T47D (cell line): ENCODE measurements at regions not wholly inside any gene's neighbourhood (a gene's known extent, or its start where the extent isn't known, plus 50 kb on each side); places are given as distances from the start of the nearest gene placed in this dataset.
"Not testable (repeated sequence)": the region's sequence is repeated elsewhere in the genome, so short reads cannot be mapped to it uniquely, and the experiment has no call there.

ENCODE experiments used
- DNase-seq, 2 experiments: peaks; one replicate each; pipeline versions ENCODE4 v3.0.0 to v3.0.0-alpha.2; 2011 to 2012; ENCODE audit warnings: low read depth in 1 of 2, low spot score in 1 of 2
- JUND ChIP-seq: IDR thresholded peaks from 2 replicates; pipeline ENCODE4 v1.6.1; 2012; ENCODE audit warnings: low read depth
- in situ Hi-C: cut with HindIII; loops from 2 replicates; pipeline ENCODE4 v1.10.0; 2016; ENCODE audit warnings: low sequenced_read_pairs, low pct_unique_long_range_greater_than_20kb

DNA sequence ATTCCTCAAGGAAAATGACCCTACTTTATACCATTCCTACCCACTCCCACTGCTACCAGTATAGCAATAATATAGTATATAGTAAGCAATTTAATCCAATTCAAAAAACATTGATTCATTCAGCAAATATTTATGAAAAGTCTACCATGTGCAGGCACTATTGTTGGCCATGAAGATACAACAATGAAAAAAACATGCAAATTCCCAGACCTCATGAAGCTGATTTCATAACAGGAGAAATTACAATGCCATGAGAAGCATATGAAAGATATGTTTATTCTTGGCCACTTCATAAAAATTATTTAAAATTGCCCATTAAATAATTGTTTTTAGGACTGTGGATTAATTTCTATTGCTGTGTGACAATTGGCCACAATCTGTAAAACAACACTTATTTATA, 315.8 kb upstream of the COL8A1 start:
- no peak for TF ChIP-seq JUND
- in situ Hi-C loops, result no loop called here
- DNase-seq, result no peak

- no peak for DNase-seq
- in situ Hi-C loops, result no loop called here
- TF ChIP-seq JUND, result no peak
Observed at GRCh38 chr3:99321261-99321660, 317.1 kb upstream of the COL8A1 start.

DNA sequence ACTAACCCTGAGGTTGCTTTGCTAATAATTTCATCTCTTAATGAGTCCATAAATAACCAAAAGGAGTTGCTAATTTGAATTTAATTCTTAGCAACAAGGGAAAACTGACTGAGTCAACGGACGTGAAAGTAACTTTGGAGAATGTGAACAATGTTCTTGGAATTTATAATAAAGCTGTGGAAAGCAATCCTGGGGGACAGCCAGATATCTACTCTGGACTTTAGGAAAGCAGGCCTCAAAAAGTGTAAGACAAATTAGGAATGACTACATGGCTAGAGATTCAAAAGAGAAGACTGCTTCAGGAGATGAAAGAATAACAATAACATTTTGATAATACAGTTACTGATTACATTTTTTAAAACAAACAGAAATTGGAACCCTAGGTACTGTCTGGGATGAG, 318.4 kb upstream of the COL8A1 start:
- no peak for DNase-seq
- in situ Hi-C loops, result no loop called here
- TF ChIP-seq JUND, result no peak

GRCh38 chr3:99319450-99319849, 318.9 kb upstream of the COL8A1 start:
- no peak for DNase-seq
- in situ Hi-C loops, result no loop called here

DNA sequence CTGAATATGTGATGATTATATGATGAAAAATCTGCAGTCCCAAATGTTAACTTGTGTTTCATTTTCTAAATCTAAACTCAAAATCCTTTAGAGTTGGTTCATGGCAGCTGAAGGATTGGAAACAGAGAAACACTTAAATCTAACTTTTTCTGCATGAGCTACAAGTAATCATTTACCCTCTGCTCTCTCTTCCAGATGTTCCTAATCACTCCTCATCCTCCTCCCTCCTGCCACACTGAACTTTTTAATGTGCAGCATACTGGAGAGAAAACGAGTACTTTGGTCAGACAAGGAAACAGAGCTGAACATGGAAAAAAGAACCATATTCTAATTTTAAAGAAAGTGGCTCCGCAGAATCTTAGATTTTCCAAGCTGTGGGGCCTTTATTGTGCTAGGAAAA, 321.2 kb upstream of the COL8A1 start:
- no peak for DNase-seq
- in situ Hi-C loops, result no loop called here
- no peak for TF ChIP-seq JUND

More at GRCh38 chr3:99319450-99319849, 318.9 kb upstream of the COL8A1 start:
- no peak for TF ChIP-seq JUND

DNA sequence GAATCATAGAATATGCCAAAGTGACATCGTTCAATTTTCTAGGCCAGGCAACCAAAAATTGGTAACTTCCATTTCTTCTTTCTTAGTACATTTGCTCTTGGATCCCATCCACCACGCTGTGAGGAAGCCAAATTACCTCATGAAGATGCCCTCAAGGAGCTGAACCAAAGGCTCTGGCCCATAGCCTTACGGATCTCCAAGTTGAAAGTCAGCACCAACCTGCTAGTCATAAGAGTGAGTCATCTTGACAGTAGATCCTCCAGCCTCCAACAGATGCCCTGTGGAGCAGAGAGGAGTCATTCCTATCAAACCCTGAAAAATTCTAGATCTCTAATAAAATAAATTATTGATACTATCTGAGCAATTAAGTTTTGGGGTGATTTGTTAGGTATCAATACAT, 322.5 kb upstream of the COL8A1 start:
- DNase-seq, result no peak
- no peak for TF ChIP-seq JUND
- in situ Hi-C loops, result no loop called here

DNA sequence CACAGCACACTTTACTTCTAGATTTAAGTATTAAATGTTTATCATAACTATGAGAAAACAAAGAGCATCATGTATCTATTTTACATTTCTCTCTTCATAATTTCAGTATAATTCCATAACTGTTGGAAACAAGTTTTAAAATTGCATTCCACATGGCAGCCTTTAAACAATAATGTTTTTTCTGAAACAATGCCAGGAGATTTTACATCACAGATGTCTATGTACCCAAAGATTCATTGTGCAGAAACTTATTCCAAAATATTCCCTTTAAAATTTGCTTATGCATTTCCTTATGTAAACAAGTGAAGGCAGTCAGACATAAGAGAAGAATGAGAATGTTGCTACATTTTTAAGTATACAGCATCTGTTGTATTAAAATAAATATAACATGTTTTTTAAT, 324.9 kb upstream of the COL8A1 start:
- DNase-seq, result no peak
- in situ Hi-C loops, result no loop called here
- no peak for TF ChIP-seq JUND

DNA sequence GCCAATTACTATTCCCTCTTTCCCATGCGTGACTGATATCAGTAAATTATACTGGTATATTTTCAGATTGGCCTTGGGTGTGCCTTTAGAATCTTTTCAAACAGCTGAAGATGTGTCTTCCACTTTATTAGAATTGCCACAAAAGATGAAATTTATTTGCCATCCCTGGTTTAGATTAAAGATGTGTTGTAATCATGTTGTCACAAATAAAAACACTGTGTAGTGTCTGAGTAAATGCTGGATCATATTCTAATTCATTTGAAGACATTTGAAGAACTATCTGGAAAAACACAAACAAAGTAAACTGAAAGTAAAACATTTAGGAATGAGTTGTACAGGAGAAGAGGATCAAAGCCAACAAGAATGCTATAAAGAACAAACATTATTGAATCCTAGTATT, 339.7 kb upstream of the COL8A1 start:
- no peak for DNase-seq
- TF ChIP-seq JUND, result no peak
- in situ Hi-C loops, result no loop called here

DNA sequence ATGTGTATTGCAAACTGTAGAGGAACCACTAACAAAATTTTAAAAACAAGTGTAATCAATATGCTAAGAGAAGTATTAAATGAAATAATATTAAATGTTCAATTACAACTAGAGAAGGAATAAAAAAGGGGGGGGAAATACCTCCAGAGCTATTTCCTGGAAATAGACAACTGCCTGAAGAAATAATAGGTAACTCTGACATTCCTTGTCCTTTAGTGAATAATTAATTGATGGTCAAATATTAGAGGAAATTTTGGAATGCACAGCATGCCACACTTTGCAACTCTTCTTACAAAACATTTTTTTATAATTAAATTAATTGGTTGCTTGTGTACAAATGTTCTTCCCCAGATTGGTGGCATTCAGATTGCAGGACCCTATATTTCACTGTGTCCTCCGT, 342.6 kb upstream of the COL8A1 start:
- no peak for TF ChIP-seq JUND
- in situ Hi-C loops, result no loop called here
- DNase-seq, result no peak

- in situ Hi-C loops, result not testable (repeated sequence)
Observed at GRCh38 chr3:99294092-99294491, 344.3 kb upstream of the COL8A1 start.

GRCh38 chr3:99287876-99288275, 350.5 kb upstream of the COL8A1 start:
- in situ Hi-C loops, result no loop called here
- DNase-seq, result peak in 1 of 2 experiments; percentile 4
- TF ChIP-seq JUND, result no peak

More at GRCh38 chr3:99294092-99294491, 344.3 kb upstream of the COL8A1 start:
- DNase-seq, result not testable (repeated sequence)

DNA sequence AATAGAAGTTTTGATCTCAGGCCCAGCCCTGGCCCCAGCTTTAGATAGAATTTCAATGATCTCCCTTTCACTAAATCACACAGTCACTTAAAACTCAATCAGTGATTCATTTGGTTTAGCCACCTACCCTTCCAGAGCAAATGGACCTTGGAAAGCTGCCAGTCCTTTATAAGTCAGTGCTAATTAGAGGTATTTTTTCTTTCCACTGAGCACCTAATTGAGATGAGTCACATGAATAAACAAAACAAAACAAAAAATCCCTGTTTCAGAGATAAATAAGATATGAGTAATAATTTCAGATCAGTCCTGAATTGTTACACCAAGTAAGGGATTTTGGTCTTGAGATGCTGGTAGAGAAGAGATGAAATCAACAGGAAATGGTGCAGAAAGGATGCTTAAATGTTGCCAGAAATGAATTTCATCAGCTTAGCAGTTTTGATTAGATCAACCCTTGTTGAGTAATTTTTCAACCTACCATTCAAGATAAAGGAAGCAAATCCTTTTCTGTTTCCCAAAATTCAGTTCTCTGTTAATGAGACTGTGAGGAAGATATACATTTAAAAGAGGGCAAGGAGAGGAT, 352.0 kb upstream of the COL8A1 start:
- DNase-seq, result no peak
- TF ChIP-seq JUND, result no peak
- in situ Hi-C loops, result no loop called here

GRCh38 chr3:99269606-99270351, 368.3 kb upstream of the DCBLD2 start:
- in situ Hi-C loops, result no loop called here
- TF ChIP-seq JUND, result no peak
- no peak for DNase-seq

DNA sequence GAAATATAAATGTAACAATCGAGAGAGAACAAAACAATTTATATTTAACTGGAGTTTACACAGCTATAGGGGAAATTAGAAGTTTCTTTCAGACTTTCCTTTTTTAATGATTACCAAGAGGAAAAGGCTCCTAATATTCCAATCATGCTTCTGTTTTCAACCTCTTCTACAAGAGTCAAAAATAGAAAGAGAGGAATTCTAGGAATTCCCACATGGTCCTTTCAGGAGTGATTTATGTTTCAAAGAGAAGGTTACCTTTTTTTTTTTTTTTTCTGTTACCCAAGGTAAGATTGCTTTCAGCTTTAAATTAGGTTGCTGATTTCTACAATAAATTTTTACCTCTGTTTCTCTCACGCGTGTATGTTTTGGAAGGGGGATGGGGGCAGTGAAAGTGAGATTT, 355.3 kb upstream of the DCBLD2 start:
- DNase-seq, result no peak
- TF ChIP-seq JUND, result no peak
- in situ Hi-C loops, result no loop called here
